ENCODE measurements at regions not wholly inside any gene's neighbourhood (a gene's known extent, or its start where the extent isn't known, plus 50 kb on each side); places are given as distances from the start of the nearest gene placed in this dataset.

- Histone ChIP-seq H3K9me3 (replicated peaks in 1 of 3) (no peaks in the 10 kb centered on the region), H3K27ac (no peak overlapping the region), H3K36me3 (replicated peaks in 1 of 2) (no peaks in the 10 kb centered on the region), H3K27me3 (no peaks in the 10 kb centered on the region), H3K4me1 (replicated peaks in 1 of 2) (no peaks in the 10 kb centered on the region), H3K4me3 (no peak overlapping the region)
- 22 to 75% (median 64%) methylated on average over 1 to 2 of the region's 2 CpGs; no CpG with 5 or more reads in 1 of the 4 donors for WGBS, 4 donors
- DNase-seq = no peak
- intact Hi-C loops (cut with DNase I) = no loop called here
- TF ChIP-seq CTCF (IDR thresholded peaks at IDR 0.05) (no peak), POLR2A (IDR thresholded peaks at IDR 0.05) (no peak)
Observed at GRCh38 chr4:30153427-30153826, 566.7 kb upstream of the PCDH7 start.

- no peak overlapping the region for H3K4me3 ChIP-seq
- H3K9me3 ChIP-seq (replicated peaks in 1 of 3) = no peaks in the 10 kb centered on the region
Observed at GRCh38 chr4:30160140-30160539, 560.0 kb upstream of the PCDH7 start.

GRCh38 chr4:30172416-30172815 is 547.8 kb upstream of the PCDH7 start:
- H3K9me3 ChIP-seq (replicated peaks in 1 of 3) = no peaks in the 10 kb centered on the region
- H3K27ac ChIP-seq = no peak overlapping the region
- no peak overlapping the region for H3K4me3 ChIP-seq

More at GRCh38 chr4:30160140-30160539, 560.0 kb upstream of the PCDH7 start:
- intact Hi-C loops (cut with DNase I) = no loop called here
- no peaks in the 10 kb centered on the region for H3K4me1 ChIP-seq (replicated peaks in 1 of 2)
- DNase-seq = no peak
- WGBS, 4 donors = 47 to 61% (median 54%) methylated on average over 2 of the region's 2 CpGs
- H3K27ac ChIP-seq = no peak overlapping the region
- TF ChIP-seq POLR2A (IDR thresholded peaks at IDR 0.05) (no peak), CTCF (IDR thresholded peaks at IDR 0.05) (no peak)
- H3K27me3 ChIP-seq = no peaks in the 10 kb centered on the region
- H3K36me3 ChIP-seq (replicated peaks in 1 of 2) = no peaks in the 10 kb centered on the region

GRCh38 chr4:30181512-30181911 is 538.7 kb upstream of the PCDH7 start:
- no peaks in the 10 kb centered on the region for H3K4me1 ChIP-seq (replicated peaks in 1 of 2)
- no peaks in the 10 kb centered on the region for H3K9me3 ChIP-seq (replicated peaks in 1 of 3)
- intact Hi-C loops (cut with DNase I) = no loop called here
- no peaks in the 10 kb centered on the region for H3K27me3 ChIP-seq
- H3K27ac ChIP-seq = no peak overlapping the region
- no peak overlapping the region for H3K4me3 ChIP-seq
- TF ChIP-seq CTCF (IDR thresholded peaks at IDR 0.05) = no peak
- no peak for TF ChIP-seq POLR2A (IDR thresholded peaks at IDR 0.05)
- H3K36me3 ChIP-seq (replicated peaks in 1 of 2) = no peaks in the 10 kb centered on the region
- 78 to 91% (median 84%) methylated on average over 4 of the region's 4 CpGs for WGBS, 4 donors
- DNase-seq = no peak

More at GRCh38 chr4:30172416-30172815, 547.8 kb upstream of the PCDH7 start:
- Histone ChIP-seq H3K4me1 (replicated peaks in 1 of 2) (no peaks in the 10 kb centered on the region), H3K36me3 (replicated peaks in 1 of 2) (no peaks in the 10 kb centered on the region), H3K27me3 (no peaks in the 10 kb centered on the region)
- TF ChIP-seq CTCF (IDR thresholded peaks at IDR 0.05) (no peak), POLR2A (IDR thresholded peaks at IDR 0.05) (no peak)
- DNase-seq = no peak
- intact Hi-C loops (cut with DNase I) = no loop called here

All from adrenal gland (tissue), 9 donors.